ENCODE measurements at regions not wholly inside any gene's neighbourhood (a gene's known extent, or its start where the extent isn't known, plus 50 kb on each side); places are given as distances from the start of the nearest gene placed in this dataset.

- no peak overlapping the region for H3K27ac ChIP-seq (replicated peaks in 1 of 4)
- intact Hi-C loops (cut with DNase I): no loop called here
- TF ChIP-seq POLR2AphosphoS5 (IDR thresholded peaks at IDR 0.05) (no peak), EP300 (IDR thresholded peaks at IDR 0.05) (no peak), POLR2A (IDR thresholded peaks at IDR 0.05; ENCODE audit: low read depth) (no peak)
- TF ChIP-seq, protein P1, sequence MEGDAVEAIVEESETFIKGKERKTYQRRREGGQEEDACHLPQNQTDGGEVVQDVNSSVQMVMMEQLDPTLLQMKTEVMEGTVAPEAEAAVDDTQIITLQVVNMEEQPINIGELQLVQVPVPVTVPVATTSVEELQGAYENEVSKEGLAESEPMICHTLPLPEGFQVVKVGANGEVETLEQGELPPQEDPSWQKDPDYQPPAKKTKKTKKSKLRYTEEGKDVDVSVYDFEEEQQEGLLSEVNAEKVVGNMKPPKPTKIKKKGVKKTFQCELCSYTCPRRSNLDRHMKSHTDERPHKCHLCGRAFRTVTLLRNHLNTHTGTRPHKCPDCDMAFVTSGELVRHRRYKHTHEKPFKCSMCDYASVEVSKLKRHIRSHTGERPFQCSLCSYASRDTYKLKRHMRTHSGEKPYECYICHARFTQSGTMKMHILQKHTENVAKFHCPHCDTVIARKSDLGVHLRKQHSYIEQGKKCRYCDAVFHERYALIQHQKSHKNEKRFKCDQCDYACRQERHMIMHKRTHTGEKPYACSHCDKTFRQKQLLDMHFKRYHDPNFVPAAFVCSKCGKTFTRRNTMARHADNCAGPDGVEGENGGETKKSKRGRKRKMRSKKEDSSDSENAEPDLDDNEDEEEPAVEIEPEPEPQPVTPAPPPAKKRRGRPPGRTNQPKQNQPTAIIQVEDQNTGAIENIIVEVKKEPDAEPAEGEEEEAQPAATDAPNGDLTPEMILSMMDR (IDR thresholded peaks at IDR 0.05): no peak
- no peak overlapping the region for H3K4me3 ChIP-seq
- no peaks in the 10 kb centered on the region for H3K36me3 ChIP-seq
- no peaks in the 10 kb centered on the region for H3K4me1 ChIP-seq
- 64% methylated on average over 1 of the region's 1 CpG for WGBS
- no peaks in the 10 kb centered on the region for H3K27me3 ChIP-seq
- no peak for DNase-seq (ENCODE audit: extremely low spot score)
- no peaks in the 10 kb centered on the region for H3K9me3 ChIP-seq
Measured at GRCh38 chr4:35503435-35503834, 740.9 kb downstream of the ARAP2 start.

DNA sequence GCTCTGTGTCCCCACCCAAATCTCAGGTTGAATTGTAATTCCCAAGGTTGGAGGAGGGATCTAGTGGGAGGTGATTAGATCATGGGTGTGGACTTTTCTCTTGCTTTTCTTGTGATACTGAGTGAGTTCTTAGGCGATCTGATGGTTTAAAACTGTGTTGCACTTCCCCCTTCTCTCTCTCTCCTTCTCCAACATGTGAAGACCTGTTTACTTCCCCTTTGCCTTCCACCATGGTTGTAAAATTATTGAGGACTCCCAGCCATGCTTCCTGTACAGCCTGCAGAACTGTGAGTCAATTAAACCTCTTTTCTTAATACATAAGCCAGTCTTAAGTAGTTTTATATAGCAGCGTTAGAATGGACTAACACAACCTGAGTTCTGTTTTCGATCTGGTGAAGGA lies 738.2 kb downstream of the ARAP2 start:
- Histone ChIP-seq H3K4me3 (no peak overlapping the region), H3K9me3 (no peaks in the 10 kb centered on the region), H3K27ac (replicated peaks in 1 of 4) (no peak overlapping the region), H3K4me1 (no peaks in the 10 kb centered on the region), H3K27me3 (no peaks in the 10 kb centered on the region), H3K36me3 (no peaks in the 10 kb centered on the region)
- WGBS: 86% methylated on average over 3 of the region's 3 CpGs
- DNase-seq (ENCODE audit: extremely low spot score): no peak
- intact Hi-C loops (cut with DNase I): no loop called here
- TF ChIP-seq POLR2A (IDR thresholded peaks at IDR 0.05; ENCODE audit: low read depth): no peak

DNA sequence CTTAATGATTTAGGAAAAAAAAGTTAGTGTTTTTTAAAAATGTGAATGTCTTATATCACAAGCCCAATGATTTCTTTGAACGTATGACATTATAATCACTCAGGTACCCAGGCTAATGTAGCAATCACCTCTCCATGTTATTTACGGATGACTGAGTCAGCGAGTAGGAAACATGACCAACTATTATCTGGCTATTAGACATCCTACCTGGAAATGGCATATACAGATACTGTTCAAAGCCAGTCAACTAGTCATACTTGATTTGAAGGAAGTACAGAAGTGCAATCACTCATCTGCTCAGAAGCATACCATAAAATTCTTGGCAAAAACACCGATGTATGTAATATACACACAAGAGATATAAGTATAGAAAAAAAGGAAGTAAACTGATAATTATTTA lies 732.5 kb downstream of the ARAP2 start:
- intact Hi-C loops (cut with DNase I): no loop called here

GRCh38 chr4:35516102-35516501 lies 728.2 kb downstream of the ARAP2 start:
- no peaks in the 10 kb centered on the region for H3K27me3 ChIP-seq
- H3K9me3 ChIP-seq: no peaks in the 10 kb centered on the region
- intact Hi-C loops (cut with DNase I): no loop called here
- no peak for DNase-seq (ENCODE audit: extremely low spot score)
- H3K4me3 ChIP-seq: no peak overlapping the region
- H3K4me1 ChIP-seq: no peaks in the 10 kb centered on the region
- no peak overlapping the region for H3K27ac ChIP-seq (replicated peaks in 1 of 4)
- TF ChIP-seq POLR2A (IDR thresholded peaks at IDR 0.05; ENCODE audit: low read depth) (no peak), POLR2AphosphoS5 (IDR thresholded peaks at IDR 0.05) (no peak), EP300 (IDR thresholded peaks at IDR 0.05) (no peak)
- TF ChIP-seq, protein P1 (IDR thresholded peaks at IDR 0.05): no peak
- 79% methylated on average over 1 of the region's 1 CpG for WGBS
- no peaks in the 10 kb centered on the region for H3K36me3 ChIP-seq

More for the DNA sequence above, 732.5 kb downstream of the ARAP2 start:
- no peaks in the 10 kb centered on the region for H3K36me3 ChIP-seq
- no peak for DNase-seq (ENCODE audit: extremely low spot score)
- H3K27ac ChIP-seq (replicated peaks in 1 of 4): no peak overlapping the region
- no peak overlapping the region for H3K4me3 ChIP-seq
- H3K27me3 ChIP-seq: no peaks in the 10 kb centered on the region
- H3K9me3 ChIP-seq: no peaks in the 10 kb centered on the region
- H3K4me1 ChIP-seq: no peaks in the 10 kb centered on the region
- 88% methylated on average over 4 of the region's 4 CpGs for WGBS
- TF ChIP-seq POLR2A (IDR thresholded peaks at IDR 0.05; ENCODE audit: low read depth) (no peak), POLR2AphosphoS5 (IDR thresholded peaks at IDR 0.05) (no peak), EP300 (IDR thresholded peaks at IDR 0.05) (no peak)
- TF ChIP-seq, protein P1 (IDR thresholded peaks at IDR 0.05): no peak

GRCh38 chr4:35520059-35520458 lies 724.3 kb downstream of the ARAP2 start:
- H3K4me1 ChIP-seq: no peaks in the 10 kb centered on the region
- H3K27me3 ChIP-seq: no peaks in the 10 kb centered on the region
- 30% methylated on average over 1 of the region's 1 CpG for WGBS
- H3K36me3 ChIP-seq: no peaks in the 10 kb centered on the region
- no peaks in the 10 kb centered on the region for H3K9me3 ChIP-seq
- no peak overlapping the region for H3K4me3 ChIP-seq
- TF ChIP-seq EP300 (IDR thresholded peaks at IDR 0.05) (no peak), POLR2A (IDR thresholded peaks at IDR 0.05; ENCODE audit: low read depth) (no peak), POLR2AphosphoS5 (IDR thresholded peaks at IDR 0.05) (no peak)
- TF ChIP-seq, protein P1 (IDR thresholded peaks at IDR 0.05): no peak
- H3K27ac ChIP-seq (replicated peaks in 1 of 4): no peak overlapping the region
- intact Hi-C loops (cut with DNase I): no loop called here
- DNase-seq (ENCODE audit: extremely low spot score): no peak
